Testis (tissue), 2 donors: ENCODE measurements at regions not wholly inside any gene's neighbourhood (a gene's known extent, or its start where the extent isn't known, plus 50 kb on each side); places are given as distances from the start of the nearest gene placed in this dataset.

ENCODE experiments used
- CTCF ChIP-seq, 3 experiments: fragments of 450-650 bp in 2 of 3; fragments of 200-600 bp in 1 of 3; sonication (generic) in 1 of 3; IDR thresholded peaks; one replicate each; pipeline ENCODE4 v1.5.1; 2016 to 2019; ENCODE audit warnings: antibody characterized with exemption in 3 of 3, mild to moderate bottlenecking in 2 of 3, moderate library complexity in 1 of 3
- POLR2A ChIP-seq: fragments of 450-650 bp; IDR thresholded peaks from one replicate; pipeline ENCODE4 v1.6.1; 2017; ENCODE audit warnings: antibody characterized with exemption, mild to moderate bottlenecking, moderate library complexity

GRCh38 chr7:50149369-50149768, 56.3 kb upstream of the ZPBP start:
- no peak for TF ChIP-seq CTCF (IDR thresholded peaks at IDR 0.05)
- TF ChIP-seq POLR2A: no peak
